NOMO-1 treated with DMSO at 0.1 percent for 48 hours (cell line): ENCODE measurements at regions not wholly inside any gene's neighbourhood (a gene's known extent, or its start where the extent isn't known, plus 50 kb on each side); places are given as distances from the start of the nearest gene placed in this dataset.

Source experiments
- DNase-seq: peaks from one replicate; lab custom pipeline; 2025; ENCODE audit not compliant: unreplicated experiment; lab: John Stamatoyannopoulos, UW

- no peak for DNase-seq
Measured at GRCh38 chr13:80133631-80134261, 207.2 kb downstream of the SPRY2 start.

GRCh38 chr13:80132741-80133601 is 208.0 kb downstream of the SPRY2 start:
- DNase-seq = no peak

GRCh38 chr13:80131204-80131603 is 209.7 kb downstream of the SPRY2 start:
- no peak for DNase-seq

GRCh38 chr13:80126389-80127068 is 214.4 kb downstream of the SPRY2 start:
- no peak for DNase-seq

GRCh38 chr13:80123945-80124344 is 217.0 kb downstream of the SPRY2 start:
- DNase-seq = no peak

GRCh38 chr13:80121038-80121437 is 219.9 kb downstream of the SPRY2 start:
- no peak for DNase-seq

GRCh38 chr13:80118506-80118905 is 222.4 kb downstream of the SPRY2 start:
- DNase-seq = no peak

GRCh38 chr13:80118099-80118498 is 222.8 kb downstream of the SPRY2 start:
- no peak for DNase-seq

GRCh38 chr13:80117515-80117914 is 223.4 kb downstream of the SPRY2 start:
- DNase-seq = no peak

GRCh38 chr13:80116107-80116506 is 224.8 kb downstream of the SPRY2 start:
- no peak for DNase-seq

- DNase-seq = no peak
Measured at GRCh38 chr13:80115616-80116015, 225.3 kb downstream of the SPRY2 start.

- no peak for DNase-seq
Measured at GRCh38 chr13:80113714-80114454, 227.0 kb downstream of the SPRY2 start.

- DNase-seq = no peak
Measured at GRCh38 chr13:80109303-80109702, 231.6 kb downstream of the SPRY2 start.

GRCh38 chr13:80105350-80105749 is 235.6 kb downstream of the SPRY2 start:
- DNase-seq = no peak

- DNase-seq = no peak
Measured at GRCh38 chr13:80101040-80101439, 239.9 kb downstream of the SPRY2 start.

GRCh38 chr13:80100636-80101035 is 240.3 kb downstream of the SPRY2 start:
- no peak for DNase-seq

GRCh38 chr13:80097561-80097960 is 243.4 kb downstream of the SPRY2 start:
- DNase-seq = no peak

- no peak for DNase-seq
Measured at GRCh38 chr13:80096383-80096782, 244.5 kb downstream of the SPRY2 start.

GRCh38 chr13:80094526-80094925 is 246.4 kb downstream of the SPRY2 start:
- no peak for DNase-seq

- DNase-seq = no peak
Measured at GRCh38 chr13:80093888-80094287, 247.0 kb downstream of the SPRY2 start.

- DNase-seq = no peak
Measured at GRCh38 chr13:80086304-80086721, 254.6 kb downstream of the SPRY2 start.
